ENCODE measurements at regions not wholly inside any gene's neighbourhood (a gene's known extent, or its start where the extent isn't known, plus 50 kb on each side); places are given as distances from the start of the nearest gene placed in this dataset.

DNA sequence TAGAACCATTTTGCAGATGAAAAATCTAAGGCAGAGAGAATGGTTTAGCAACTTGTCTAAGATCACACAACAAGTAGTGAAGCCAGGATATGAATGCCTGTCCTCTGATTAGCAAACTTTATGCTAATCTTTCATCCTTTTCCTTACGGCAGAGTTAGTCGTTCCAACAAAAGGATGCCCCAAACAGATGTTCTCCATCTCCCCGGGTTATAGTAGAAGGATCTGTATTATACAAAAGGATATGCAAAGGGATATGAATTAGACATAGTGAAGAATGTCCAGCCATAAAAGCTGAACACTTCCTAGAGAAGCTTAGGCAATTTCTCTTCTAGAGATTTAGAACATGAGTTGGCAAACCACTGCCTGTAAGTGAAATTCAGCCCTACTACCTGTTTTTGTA lies 291.6 kb upstream of the DUSP10 start:
- Histone ChIP-seq H3K27me3 (ENCODE audit: control insufficient read depth in 3 of 3, insufficient read depth in 3 of 3, low read length in 2 of 3) (no peaks in the 10 kb centered on the region), H3K27ac (ENCODE audit: low read depth in 1 of 2, low read length in 1 of 2) (no peak overlapping the region), H3K36me3 (ENCODE audit: control insufficient read depth in 4 of 4, insufficient read depth in 4 of 4, low read length in 4 of 4) (no peaks in the 10 kb centered on the region), H3K9ac (ENCODE audit: insufficient read depth in 1 of 2, low read length in 2 of 2) (no peak overlapping the region), H3K4me3 (no peak overlapping the region), H3K9me3 (ENCODE audit: control insufficient read depth in 4 of 4, insufficient read depth in 3 of 4, low read length in 3 of 4) (no peaks in the 10 kb centered on the region), H3K4me1 (ENCODE audit: control insufficient read depth in 5 of 5, insufficient read depth in 5 of 5, low read length in 5 of 5) (peaks cover 0 to 17% (median 6%) of the 10 kb centered on the region in 5 donors)
- 82 to 92% methylated on average over 3 of the region's 3 CpGs for WGBS, 2 donors
- DNase-seq (no peak), ATAC-seq (ENCODE audit: insufficient read depth, low FRiP score) (no peak)
- TF ChIP-seq, protein P1, sequence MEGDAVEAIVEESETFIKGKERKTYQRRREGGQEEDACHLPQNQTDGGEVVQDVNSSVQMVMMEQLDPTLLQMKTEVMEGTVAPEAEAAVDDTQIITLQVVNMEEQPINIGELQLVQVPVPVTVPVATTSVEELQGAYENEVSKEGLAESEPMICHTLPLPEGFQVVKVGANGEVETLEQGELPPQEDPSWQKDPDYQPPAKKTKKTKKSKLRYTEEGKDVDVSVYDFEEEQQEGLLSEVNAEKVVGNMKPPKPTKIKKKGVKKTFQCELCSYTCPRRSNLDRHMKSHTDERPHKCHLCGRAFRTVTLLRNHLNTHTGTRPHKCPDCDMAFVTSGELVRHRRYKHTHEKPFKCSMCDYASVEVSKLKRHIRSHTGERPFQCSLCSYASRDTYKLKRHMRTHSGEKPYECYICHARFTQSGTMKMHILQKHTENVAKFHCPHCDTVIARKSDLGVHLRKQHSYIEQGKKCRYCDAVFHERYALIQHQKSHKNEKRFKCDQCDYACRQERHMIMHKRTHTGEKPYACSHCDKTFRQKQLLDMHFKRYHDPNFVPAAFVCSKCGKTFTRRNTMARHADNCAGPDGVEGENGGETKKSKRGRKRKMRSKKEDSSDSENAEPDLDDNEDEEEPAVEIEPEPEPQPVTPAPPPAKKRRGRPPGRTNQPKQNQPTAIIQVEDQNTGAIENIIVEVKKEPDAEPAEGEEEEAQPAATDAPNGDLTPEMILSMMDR (IDR thresholded peaks at IDR 0.05; ENCODE audit: control extremely low read depth, extremely low read depth), result no peak

DNA sequence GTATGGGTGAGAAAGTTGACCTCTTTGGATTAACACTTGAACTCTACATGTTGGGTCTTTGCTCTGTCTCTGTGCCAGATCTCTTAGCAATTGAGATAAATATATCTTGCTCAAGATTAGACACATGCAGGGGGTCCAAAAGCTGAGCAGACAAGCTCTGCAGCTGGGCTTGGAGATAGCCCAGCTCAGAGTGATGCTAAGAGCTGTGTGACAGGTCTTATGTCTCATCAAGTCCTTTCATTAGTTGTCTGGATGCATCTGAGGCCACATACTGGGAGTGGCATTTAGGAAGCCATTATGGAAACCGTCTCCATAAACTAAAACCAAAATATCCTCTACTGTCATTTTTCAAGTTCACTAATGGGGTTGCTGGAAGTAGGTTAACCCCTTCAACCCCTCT lies 289.4 kb upstream of the DUSP10 start:
- TF ChIP-seq, protein P1 (IDR thresholded peaks at IDR 0.05; ENCODE audit: control extremely low read depth, extremely low read depth), result no peak
- H3K9me3 ChIP-seq (ENCODE audit: control insufficient read depth in 4 of 4, insufficient read depth in 3 of 4, low read length in 3 of 4), result no peaks in the 10 kb centered on the region
- H3K27me3 ChIP-seq (ENCODE audit: control insufficient read depth in 3 of 3, insufficient read depth in 3 of 3, low read length in 2 of 3), result no peaks in the 10 kb centered on the region
- H3K4me3 ChIP-seq, result no peak overlapping the region
- 62 to 75% methylated on average over 1 of the region's 1 CpG for WGBS, 2 donors
- peaks cover 0 to 16% (median 8%) of the 10 kb centered on the region in 5 donors for H3K4me1 ChIP-seq (ENCODE audit: control insufficient read depth in 5 of 5, insufficient read depth in 5 of 5, low read length in 5 of 5)
- H3K36me3 ChIP-seq (ENCODE audit: control insufficient read depth in 4 of 4, insufficient read depth in 4 of 4, low read length in 4 of 4), result no peaks in the 10 kb centered on the region
- no peak overlapping the region for H3K27ac ChIP-seq (ENCODE audit: low read depth in 1 of 2, low read length in 1 of 2)
- H3K9ac ChIP-seq (ENCODE audit: insufficient read depth in 1 of 2, low read length in 2 of 2), result no peak overlapping the region
- ATAC-seq (ENCODE audit: insufficient read depth, low FRiP score) (no peak), DNase-seq (peak in 2 of 3 donors; percentile 33 to 34)

DNA sequence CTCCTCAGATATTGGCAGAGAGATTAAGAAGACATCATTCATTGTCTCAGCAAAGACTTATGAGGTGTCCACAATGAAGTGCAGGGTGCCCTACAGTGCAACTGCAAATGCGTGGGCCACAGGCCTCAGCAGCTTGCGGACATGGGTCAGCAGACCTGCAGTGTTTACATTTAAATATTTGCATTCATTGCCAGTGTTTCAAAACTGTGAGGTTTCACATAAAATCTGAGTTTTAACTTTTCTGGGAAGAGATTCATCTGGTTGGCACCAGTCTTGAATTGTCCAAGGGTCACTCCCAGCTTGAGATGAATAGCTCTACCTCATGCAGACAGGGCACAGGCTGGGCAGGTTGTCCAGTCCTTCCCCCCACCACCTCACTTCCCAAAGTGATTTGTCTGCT lies 286.8 kb upstream of the DUSP10 start:
- Histone ChIP-seq H3K4me3 (no peak overlapping the region), H3K9ac (ENCODE audit: insufficient read depth in 1 of 2, low read length in 2 of 2) (no peak overlapping the region), H3K9me3 (ENCODE audit: control insufficient read depth in 4 of 4, insufficient read depth in 3 of 4, low read length in 3 of 4) (no peaks in the 10 kb centered on the region), H3K36me3 (ENCODE audit: control insufficient read depth in 4 of 4, insufficient read depth in 4 of 4, low read length in 4 of 4) (no peaks in the 10 kb centered on the region), H3K27me3 (ENCODE audit: control insufficient read depth in 3 of 3, insufficient read depth in 3 of 3, low read length in 2 of 3) (no peaks in the 10 kb centered on the region), H3K27ac (ENCODE audit: low read depth in 1 of 2, low read length in 1 of 2) (no peak overlapping the region), H3K4me1 (ENCODE audit: control insufficient read depth in 5 of 5, insufficient read depth in 5 of 5, low read length in 5 of 5) (peaks cover 0 to 16% (median 5%) of the 10 kb centered on the region in 5 donors)
- DNase-seq (peak in 1 of 3 donors; percentile 18), ATAC-seq (ENCODE audit: insufficient read depth, low FRiP score) (no peak)
- WGBS, 2 donors, result 86 to 90% methylated on average over 2 of the region's 2 CpGs
- TF ChIP-seq, protein P1 (IDR thresholded peaks at IDR 0.05; ENCODE audit: control extremely low read depth, extremely low read depth), result no peak

DNA sequence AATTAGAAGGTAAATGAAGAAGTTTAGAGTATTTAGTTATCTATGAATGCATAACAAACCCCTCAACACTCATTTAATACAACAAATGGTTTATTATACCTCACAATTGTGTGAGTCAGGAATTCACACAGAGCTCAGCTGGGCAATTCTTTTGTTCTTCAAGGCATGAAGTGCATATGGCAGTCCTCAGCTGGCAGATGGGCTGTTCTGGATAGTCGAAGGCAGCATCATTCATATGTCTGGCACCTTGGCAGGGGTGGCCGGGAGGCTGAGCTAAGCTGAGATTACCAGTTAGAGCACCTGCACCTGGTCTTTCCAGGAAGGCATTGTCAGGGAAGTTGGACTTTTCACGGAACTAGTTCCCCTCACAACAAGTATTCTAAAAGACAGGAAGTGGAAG lies 286.2 kb upstream of the DUSP10 start:
- TF ChIP-seq, protein P1 (IDR thresholded peaks at IDR 0.05; ENCODE audit: control extremely low read depth, extremely low read depth), result no peak
- WGBS, 2 donors, result 66 to 84% methylated on average over 3 of the region's 3 CpGs
- Histone ChIP-seq H3K27me3 (ENCODE audit: control insufficient read depth in 3 of 3, insufficient read depth in 3 of 3, low read length in 2 of 3) (no peaks in the 10 kb centered on the region), H3K4me3 (no peak overlapping the region), H3K9ac (ENCODE audit: insufficient read depth in 1 of 2, low read length in 2 of 2) (no peak overlapping the region), H3K36me3 (ENCODE audit: control insufficient read depth in 4 of 4, insufficient read depth in 4 of 4, low read length in 4 of 4) (no peaks in the 10 kb centered on the region), H3K27ac (ENCODE audit: low read depth in 1 of 2, low read length in 1 of 2) (no peak overlapping the region), H3K9me3 (ENCODE audit: control insufficient read depth in 4 of 4, insufficient read depth in 3 of 4, low read length in 3 of 4) (no peaks in the 10 kb centered on the region), H3K4me1 (ENCODE audit: control insufficient read depth in 5 of 5, insufficient read depth in 5 of 5, low read length in 5 of 5) (peaks cover 0 to 16% (median 5%) of the 10 kb centered on the region in 5 donors)
- DNase-seq (no peak), ATAC-seq (ENCODE audit: insufficient read depth, low FRiP score) (no peak)

All from lung (tissue), 11 donors.